GM21515 (cell line): ENCODE measurements at regions not wholly inside any gene's neighbourhood (a gene's known extent, or its start where the extent isn't known, plus 50 kb on each side); places are given as distances from the start of the nearest gene placed in this dataset.

Experiments used
- ATAC-seq: cut with Tn5 transposase; IDR thresholded peaks from one replicate; pipeline ENCODE4 v1.9.1; 2021; ENCODE audit not compliant: unreplicated experiment

DNA sequence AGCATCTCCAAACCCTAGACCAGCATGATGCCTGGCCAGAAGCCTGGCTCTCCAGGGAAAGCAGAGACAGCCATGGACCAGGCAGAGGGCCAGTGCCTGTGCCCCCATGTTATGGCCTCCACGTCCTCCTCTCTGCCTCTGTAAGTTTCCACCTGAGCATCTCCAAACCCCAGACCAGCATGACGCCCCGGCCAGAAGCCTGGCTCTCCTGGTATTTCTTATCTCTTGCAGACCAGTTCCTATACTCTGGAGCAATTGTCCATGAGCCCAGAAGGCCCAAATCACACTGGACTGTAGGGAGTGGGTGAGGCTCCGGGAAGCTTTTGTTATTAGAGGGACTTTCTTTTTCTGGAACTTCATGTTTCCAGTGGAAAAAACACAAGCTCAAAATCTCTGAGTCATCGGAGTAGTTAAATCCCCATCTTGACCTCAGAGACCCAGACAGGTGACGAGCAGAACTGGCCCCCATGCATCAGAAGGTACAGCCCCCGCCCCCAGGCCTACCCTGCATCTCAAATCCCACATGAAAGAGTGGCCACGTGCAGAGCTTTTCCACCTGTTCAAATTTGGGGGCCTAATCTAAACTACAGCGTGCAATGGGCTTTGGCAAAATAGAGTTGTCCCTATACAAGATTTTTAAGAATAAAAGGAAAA is 110.2 kb upstream of the FOXQ1 start:
- ATAC-seq: no peak

DNA sequence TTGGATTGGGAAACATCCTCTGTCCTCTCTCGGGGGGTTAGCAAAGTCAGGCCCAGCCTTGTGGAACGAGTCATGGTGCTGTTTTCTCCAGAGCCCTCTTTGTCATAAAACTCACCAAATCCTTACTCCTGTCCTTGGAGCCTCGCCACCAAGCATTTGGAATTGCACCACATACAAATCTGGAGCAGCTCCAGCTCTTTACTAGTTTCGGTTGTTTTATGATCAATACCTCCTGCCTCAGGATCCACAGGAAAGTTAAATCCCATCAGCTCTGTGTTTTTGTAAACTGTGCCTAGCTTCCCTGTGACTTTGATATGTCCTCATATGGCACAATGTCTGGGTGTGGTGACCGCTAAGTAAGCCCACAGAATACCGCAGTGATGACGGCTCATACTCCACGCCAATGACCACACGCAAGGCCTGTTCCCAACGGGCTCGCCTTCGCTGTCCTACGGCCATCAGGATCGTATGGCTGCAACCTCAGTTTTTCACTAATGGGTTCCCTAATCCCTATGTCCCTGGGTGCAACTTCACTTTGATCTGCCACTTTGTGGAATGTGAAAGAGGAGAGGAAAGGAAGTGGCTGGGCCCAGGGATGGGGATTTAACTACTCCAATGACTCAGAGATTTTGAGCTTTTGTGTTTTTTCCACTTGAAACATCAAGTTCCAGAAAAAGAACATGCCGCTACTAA is 111.3 kb upstream of the FOXQ1 start:
- no peak for ATAC-seq

DNA sequence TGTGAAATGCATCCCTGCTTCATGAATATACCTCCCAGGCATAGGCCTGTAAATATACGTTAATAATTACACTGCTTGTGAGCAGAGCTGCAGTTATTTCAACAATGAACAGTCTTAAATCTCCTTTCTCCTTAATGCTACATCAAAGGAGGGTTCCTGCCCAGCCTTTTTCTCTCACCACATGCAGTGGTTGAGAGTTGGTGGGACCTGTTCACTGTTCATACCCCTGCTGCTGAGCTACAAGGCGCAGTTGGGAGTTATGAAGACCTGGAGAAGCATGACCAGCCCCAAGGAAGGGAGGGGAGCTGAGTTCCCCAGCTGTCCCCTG is 111.9 kb upstream of the FOXQ1 start:
- ATAC-seq: no peak

DNA sequence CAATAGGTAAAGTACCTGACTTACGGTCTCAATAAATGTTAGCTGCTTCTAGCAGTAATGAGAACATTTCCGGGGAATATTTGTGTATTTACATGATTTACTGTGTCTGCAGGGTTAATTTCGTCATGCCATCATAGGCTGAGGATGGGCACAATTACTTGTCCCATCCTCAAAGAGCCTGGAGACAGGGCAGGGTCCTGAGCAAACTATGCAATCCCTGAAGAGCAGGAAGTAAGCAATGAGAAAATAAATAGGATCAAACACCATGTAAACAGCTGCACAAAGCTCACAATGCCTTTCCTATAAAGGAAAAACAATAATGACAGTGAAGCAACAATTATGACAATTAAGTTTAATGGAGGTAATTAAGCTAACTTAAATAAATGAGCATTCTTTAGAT is 114.6 kb upstream of the FOXQ1 start:
- no peak for ATAC-seq

DNA sequence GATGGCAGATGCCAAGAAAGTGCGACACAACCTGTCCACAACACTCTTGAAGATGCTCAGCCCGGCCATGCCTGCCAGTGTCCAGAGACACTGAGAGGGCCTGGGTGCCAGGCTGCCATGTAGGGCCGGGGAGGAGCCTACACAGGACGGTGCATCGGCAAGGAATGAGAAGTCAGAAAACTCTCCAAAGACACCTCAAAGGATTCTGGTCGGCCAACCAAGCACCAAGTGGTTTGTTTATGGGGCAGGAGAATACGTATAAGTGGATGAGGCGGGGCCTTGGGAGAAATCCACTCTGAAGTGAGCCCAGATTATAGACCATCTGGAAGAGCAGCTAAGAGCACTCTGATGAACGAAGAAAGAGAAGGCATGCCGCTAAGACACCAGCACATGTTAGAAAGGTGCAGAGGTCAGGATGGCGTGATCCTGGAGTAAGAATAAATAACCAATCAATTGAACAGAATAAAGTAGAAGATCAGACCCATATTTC is 120.7 kb upstream of the FOXQ1 start:
- no peak for ATAC-seq

DNA sequence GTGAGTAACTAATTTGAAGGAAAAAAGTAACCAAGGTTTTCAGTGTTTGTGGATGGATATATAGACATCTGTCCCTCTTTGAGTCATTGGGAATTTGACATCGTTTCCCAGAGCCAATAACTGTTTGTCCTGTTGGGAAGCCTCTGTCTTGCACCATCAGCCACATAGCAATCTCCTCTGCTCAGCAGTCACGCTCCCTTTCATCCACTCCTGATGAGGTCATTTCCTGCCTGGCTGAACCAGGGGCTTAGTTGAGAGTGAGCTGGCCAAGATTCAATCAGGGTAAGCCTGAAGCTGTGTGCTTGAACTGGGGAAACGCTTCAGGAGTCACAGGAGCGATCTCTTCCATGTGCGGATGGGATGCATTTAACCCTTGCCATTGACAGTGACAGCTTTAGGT is 121.5 kb upstream of the FOXQ1 start:
- no peak for ATAC-seq

DNA sequence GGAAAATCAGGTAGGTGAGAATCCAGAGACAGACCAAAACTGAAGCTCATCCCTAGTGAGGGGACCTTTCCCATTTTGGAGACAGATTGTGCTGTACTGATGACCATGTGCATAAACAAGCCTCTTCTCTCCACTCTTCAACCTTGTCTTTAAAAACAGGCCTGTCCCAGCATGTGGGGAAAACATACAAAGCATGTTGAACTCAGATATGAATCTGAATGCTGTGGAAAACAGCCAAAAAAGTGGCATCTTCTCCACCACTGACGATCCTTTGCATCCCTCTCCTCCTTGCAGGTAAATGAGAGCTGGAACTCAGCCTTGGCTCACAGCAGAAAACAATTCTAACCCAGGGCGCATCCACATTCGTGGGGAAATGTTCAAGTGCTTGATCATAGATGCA is 123.7 kb upstream of the FOXQ1 start:
- no peak for ATAC-seq

DNA sequence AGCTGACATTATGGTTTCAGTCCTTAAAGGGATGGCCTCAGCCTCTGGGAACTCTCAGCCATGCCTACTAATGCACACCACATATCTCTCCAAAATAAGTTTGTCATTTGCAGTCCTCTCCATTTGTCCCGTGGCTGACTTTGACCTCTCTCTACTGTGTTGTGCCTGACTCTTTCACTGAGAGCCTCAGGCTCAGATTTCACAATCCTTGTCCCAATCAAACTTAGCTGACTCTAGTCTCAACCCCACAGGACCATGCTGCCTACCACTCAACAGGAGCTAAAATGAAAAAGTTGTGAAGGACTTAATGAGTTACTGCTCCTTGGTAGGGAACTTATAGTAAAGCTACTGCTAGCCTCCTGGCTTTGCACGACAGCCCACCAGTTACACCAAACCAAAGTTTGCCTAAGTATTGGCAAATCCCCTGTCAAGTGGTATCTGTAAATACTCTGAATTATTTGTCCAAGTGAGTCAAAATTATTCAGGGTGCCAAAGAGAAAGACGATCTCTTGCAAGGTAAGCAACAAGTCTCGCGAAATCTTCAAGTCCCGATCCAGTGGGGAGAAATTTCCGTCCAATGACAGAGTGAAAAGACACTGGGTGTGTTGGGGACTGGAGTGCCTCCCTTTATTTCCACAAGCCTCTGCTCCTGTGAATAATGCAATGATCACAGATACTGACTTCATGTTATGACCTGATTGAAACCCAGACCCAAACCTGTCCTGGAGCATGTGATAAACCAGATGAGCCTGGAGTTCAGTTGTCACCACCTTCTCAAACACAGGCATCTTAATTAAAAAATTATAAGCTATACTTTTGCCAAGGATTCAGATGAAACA is 124.4 kb upstream of the FOXQ1 start:
- ATAC-seq: no peak

DNA sequence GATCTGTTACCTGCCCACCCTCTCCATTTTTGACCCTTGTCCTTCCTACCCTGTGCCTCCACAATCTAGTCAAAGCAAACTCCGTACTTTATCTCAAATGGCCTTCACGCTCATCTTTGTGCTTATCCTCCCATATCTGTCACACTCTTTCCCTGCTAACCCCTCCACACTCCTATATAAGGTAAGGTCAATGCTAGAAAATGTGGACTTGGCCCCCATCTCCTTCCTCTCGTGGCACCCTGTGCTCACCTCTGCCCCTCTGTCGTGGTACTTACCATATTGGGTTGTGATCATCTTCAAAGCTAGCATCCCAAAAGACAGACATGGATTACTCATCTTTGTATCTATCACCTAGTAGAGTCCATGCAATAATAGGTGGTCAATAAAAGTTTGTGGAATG is 127.6 kb upstream of the FOXQ1 start:
- no peak for ATAC-seq

DNA sequence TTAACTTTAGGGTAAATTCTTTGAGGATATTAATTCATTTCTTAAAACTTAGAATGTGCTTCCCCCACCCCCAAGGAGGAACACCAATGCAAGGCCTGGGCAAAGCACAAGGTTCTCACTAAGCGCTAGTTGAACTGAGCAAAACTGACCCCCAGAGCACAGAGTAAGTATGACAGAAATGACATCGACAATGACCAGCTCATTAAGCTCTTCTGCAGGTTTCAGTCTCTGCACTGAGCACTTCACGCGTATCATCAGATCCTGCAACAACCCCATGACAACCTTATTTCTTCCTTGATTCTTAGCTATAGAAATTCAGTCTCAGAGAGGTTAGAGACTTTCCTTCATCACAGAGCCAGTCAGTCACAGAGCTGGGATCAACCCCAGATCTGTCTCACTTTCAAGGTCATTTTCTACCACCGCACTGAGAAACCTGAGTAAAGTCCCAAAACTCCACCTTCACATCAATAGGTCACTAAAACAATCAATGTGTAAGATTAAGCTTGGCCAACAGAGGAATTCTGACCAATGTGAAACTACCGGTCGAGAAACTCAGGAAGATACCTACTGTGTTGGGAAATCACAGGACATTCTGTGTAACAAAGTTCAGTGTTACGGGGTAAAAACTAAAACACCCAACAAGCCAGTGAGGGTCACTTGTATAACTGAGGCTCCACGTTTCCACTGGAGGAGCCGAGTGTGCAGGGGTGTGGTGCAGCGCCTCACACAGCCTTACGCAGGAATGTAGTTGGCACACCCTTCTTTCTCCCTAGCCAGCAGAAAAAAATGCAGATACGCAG is 129.0 kb upstream of the FOXQ1 start:
- ATAC-seq: no peak

DNA sequence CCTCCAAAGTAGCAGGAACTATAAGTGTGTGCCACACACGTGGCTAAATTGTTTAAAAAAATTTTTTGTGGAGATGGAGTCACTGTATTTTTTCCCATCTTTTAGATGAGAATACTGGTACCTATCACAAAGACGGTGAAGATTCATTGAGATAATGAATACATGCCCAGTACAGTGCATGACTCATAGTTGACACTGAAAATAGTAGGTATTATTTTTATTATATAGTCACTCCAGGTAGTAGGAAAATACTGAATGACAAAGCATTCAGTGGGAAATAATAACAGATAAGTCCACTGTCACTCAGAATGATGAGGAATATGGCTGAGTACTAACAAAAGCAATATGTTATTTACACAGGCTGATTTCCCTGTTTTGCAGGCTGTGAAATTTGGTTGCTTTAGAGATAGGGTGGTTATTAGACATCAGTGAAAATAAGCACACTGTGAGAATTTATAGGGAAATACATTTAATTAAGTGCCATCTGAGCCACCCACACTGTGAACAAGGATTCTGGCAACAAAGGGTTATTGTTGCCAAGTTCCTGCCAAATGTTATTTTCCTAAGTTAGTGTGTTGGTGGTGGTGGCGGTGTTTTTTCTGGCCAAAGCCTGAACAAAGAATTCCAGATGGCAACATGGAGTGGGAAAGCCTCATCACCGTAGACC is 129.8 kb upstream of the FOXQ1 start:
- ATAC-seq: no peak

DNA sequence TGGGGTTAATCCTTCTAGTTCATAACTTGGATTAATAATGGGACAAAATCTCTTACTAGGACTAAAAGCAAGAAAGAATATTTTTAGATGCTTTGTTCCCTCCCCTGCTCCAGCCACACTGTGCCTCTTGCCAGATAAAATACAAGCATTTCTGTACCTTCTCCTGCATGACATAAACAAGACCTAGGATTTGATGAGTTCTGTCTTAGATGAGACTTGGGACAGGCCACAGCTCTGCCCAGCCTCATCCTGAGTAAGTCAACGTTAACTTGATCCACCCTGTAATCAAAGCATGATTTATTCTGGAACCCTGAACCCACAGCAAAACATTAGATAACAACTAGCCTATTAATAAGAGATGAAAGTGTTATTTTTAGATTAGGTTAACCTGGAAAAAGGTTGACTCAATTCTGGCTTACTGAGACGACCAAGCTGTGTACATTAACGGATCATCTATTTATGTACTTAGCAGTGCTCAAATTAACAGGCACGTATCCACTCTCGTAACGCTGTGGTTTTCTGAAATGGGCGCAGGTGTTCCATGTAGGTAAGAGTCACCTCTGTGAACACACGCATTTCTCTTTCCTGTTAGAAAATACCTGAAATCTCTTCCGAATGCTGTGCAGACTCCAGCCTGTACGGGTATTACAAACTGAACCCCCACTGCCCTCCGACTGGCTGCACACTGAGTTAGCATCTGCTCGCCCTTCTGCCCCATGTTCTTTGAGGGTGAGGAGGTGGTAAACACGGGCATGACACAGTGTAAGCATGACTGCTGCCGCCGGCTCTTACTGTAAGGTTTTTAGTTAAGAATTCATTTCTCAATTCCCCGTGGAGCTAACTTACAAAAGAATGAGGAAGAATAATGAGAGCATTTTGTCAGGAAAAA is 132.1 kb upstream of the FOXQ1 start:
- ATAC-seq: no peak

DNA sequence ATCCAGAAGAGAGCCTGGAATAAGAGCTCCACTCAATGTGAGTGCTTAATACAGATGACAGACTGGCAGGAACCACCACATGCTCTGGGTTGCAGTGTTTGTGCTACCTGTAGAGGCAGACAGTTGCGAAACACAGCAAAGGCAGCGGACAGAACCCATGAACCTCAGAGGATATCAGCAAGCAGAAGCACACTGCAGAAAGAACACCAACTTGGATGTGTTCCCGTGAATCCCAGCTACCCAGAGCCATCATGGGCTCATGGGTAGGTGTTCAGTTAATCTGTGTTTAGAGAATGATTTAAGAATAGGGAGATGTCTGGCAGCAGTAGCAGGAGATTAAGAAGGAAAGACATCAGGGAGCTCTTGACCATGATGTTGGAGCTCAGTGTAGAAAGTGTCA is 133.3 kb upstream of the FOXQ1 start:
- no peak for ATAC-seq

DNA sequence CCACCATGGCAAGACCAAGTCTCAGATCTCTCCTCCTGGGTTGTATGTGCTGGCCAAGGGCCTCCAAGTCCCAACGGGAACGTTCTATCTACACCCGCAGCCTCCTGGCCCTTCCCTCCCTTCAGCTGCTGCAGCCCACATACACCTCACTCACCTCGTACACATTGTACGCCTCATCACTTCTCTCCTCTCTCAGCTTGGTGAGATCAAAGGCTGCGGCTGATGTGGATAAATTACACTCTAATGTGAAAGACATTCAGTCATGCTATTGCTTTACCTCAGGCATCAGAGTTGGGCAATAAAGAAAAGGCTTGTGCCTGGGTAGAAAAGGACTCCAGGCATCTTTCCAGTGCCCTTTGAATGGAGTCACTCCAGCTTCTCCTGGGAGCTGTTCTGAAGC is 135.3 kb upstream of the FOXQ1 start:
- ATAC-seq: no peak

DNA sequence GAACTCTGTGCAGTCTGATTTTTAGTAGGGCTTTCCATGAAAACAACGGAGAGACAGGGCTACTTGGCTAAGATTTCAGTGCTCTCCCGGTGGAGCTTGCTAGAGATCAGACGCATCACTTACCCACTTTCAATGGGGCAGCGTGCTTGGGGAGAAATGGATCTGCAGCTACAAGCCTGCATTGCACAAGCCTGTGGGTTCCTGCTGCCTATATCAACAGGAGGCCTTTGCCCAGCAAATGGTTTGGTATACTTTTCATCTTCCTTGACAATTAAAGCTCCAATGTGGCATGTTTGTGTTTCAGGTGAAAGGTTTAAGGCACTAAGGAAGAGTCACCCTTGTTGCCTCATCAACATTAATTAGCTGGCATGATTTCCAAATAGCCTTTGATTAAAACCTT is 136.0 kb upstream of the FOXQ1 start:
- no peak for ATAC-seq

DNA sequence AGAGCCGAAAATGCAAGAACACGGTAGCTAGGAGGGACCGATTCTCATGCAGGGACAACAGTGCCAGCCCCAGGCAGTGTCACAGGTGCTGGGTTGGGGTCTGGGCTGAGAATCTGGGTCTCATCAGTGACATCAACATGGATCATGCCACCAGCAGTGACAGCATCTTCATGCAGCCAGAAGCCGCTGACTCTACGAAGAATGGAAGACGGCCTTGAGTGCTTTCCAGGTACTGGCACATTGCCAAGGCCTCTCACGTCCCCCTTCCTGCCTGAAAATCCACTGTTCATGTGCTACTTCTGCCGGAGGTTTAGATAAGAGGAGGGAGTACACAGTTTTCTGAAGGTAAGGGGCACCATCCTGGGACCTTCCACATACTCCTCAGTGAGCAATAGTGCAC is 141.1 kb upstream of the FOXQ1 start:
- no peak for ATAC-seq

DNA sequence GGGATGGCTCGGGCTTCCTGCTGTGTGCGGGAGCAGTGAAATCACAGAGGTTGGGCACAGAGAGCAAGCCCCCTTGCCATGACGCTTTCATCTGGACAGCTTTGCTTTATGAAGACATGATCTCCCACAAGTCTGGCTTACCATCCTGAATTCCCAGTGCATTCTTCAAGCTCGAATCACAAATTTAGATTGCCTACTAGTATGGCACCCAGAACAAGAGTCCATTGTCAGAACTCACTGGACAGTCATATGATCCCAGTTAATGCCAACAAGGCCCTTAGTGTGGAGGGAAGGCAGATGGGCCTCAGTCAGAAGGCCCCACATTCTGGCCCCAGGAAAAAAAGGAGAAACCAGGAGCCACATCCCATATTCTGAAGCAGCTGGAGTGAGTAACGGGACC is 147.3 kb upstream of the FOXQ1 start:
- ATAC-seq: no peak

DNA sequence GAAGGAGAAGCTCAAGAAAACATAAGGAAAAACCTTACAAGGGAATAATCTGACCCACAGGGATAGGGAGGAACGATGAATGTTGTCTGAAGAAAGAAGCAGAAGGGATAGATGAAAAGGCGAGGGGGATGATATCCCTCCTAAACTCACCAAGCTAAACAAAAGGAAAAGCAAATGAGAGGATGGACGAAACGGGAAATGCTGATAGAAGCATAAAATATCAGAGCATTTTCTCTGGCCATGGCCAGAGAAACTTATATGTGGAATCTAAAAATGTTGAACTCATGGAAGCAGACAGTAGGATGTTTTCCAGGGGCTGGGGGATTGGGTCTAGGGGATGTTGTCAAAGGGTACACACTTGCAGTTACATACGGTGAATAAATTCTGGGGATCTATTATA is 148.4 kb upstream of the FOXQ1 start:
- ATAC-seq: no peak

DNA sequence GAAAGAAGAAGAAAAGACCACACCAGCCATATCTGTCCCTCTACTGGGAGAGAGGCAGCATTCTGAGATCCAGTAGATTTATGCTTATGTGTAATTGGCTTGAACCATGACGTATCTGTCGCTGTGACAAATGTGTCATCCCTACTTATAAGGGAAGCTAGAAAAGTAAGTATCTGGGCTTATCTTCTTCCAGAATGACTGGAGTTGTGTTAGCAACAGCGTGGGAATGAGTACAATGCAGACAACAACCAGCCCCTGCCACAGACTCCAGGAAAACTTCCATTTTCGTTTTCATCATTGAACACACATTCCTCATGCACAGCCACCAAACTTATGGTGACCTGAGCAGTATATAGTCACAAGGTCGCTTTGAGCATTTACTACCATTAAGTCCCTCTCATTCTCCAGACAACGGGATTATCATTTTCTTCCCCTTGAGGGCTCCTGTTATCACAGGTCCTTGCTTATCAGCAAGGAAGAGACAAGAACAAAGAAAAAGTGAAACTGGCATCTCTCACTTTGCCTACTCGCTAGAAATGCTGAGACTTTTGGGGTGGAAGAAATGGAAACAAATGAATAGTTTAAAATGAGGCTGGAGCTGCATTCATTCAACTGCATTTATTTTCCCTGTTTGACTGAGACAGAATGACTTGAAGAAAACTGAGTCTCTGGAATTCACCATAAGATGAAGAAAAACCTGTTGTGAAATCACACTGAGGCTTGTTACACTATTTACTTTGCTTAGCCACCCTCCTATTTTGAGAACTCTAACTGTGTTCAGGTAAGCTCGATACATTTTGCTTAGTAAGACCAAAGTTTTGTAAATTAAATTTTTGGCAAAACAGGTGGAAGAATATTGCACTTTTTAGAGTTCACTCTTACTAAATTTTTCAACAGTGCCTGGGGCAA is 149.3 kb upstream of the FOXQ1 start:
- no peak for ATAC-seq
